Calu3 (cell line): ENCODE measurements at regions not wholly inside any gene's neighbourhood (a gene's known extent, or its start where the extent isn't known, plus 50 kb on each side); places are given as distances from the start of the nearest gene placed in this dataset.

ENCODE experiments used
- BruUV-seq: library from RNA; stranded (reverse); fragments of 400-500 nt; replicated peaks from 2 replicates; lab custom pipeline; 2021; lab: Mats Ljungman, UMichigan
- CTCF ChIA-PET: fragments of 300-600 bp; sonication (Branson Sonifier 250); formaldehyde crosslinking; loops from one replicate; lab custom pipeline; 2022; ENCODE audit warnings: antibody characterized with exemption; lab: Charles Lee
- DNase-seq: peaks from one replicate; pipeline ENCODE4 v3.0.0; 2022
- H3K27ac Mint-ChIP-seq: one replicate; pipeline ENCODE4 v1.8.0; 2022; ENCODE audit warnings: mixed read lengths; ENCODE audit not compliant: unreplicated experiment
- H3K27me3 Mint-ChIP-seq: one replicate; pipeline ENCODE4 v1.8.0; 2022; ENCODE audit warnings: mixed read lengths; ENCODE audit not compliant: unreplicated experiment
- H3K36me3 Mint-ChIP-seq: one replicate; pipeline ENCODE4 v1.8.0; 2022; ENCODE audit warnings: mild to moderate bottlenecking, moderate library complexity, mixed read lengths; ENCODE audit not compliant: insufficient read depth, unreplicated experiment
- H3K4me1 Mint-ChIP-seq: one replicate; pipeline ENCODE4 v1.8.0; 2022; ENCODE audit warnings: mild to moderate bottlenecking, low read depth, mixed read lengths; ENCODE audit not compliant: unreplicated experiment
- H3K4me3 Mint-ChIP-seq: one replicate; pipeline ENCODE4 v1.8.0; 2022; ENCODE audit warnings: mild to moderate bottlenecking, low read depth, moderate library complexity, mixed read lengths; ENCODE audit not compliant: unreplicated experiment
- H3K9me3 Mint-ChIP-seq: one replicate; pipeline ENCODE4 v1.8.0; 2022; ENCODE audit warnings: low read depth, mixed read lengths; ENCODE audit not compliant: unreplicated experiment
- CTCF ChIP-seq: fragments of 200-600 bp; IDR thresholded peaks from one replicate; pipeline ENCODE4 v1.8.0; 2022; ENCODE audit warnings: antibody characterized with exemption; ENCODE audit not compliant: unreplicated experiment
- intact Hi-C: fragments of 100-400 bp; cut with micrococcal nuclease; formaldehyde crosslinking; loops from one replicate; pipeline ENCODE4 v1.10.0; 2022; ENCODE audit not compliant: unreplicated experiment

DNA sequence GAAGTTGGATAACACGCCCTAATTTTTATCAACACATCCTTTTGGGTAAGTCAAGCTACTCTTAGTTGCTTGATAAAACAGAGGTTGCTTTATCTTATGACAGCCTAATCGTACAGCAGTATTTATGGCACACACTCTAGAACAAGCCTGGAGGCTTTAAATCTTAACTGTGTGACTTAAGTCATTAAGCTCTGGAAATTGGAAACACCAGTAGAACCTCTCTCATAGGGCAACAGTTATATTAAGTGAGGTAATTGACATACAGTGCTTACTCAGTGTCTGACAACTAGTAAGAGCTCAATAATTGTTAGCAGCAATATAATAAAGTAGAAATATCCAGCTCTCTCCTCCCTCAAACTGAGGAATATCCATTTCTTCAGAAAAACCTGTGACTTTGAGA lies 808.9 kb upstream of the WWC1 start:
- no peaks in the 10 kb centered on the region for H3K27me3 Mint-ChIP-seq
- H3K4me1 Mint-ChIP-seq = no peaks in the 10 kb centered on the region
- no peaks in the 10 kb centered on the region for H3K36me3 Mint-ChIP-seq
- H3K27ac Mint-ChIP-seq = no peak overlapping the region
- TF ChIP-seq CTCF = no peak
- H3K9me3 Mint-ChIP-seq = no peaks in the 10 kb centered on the region
- DNase-seq = no peak
- CTCF ChIA-PET = no interaction called here
- no TSS peak for BruUV-seq
- H3K4me3 Mint-ChIP-seq = no peak overlapping the region
- intact Hi-C loops = no loop called here

GRCh38 chr5:167485061-167485774 lies 806.2 kb upstream of the WWC1 start:
- no TSS peak for BruUV-seq
- no peak for TF ChIP-seq CTCF
- CTCF ChIA-PET = interaction anchor here (0.6 to 1.2 kb wide), 2 partner anchors 11 to 561 kb away, joined by 4 to 5 read pairs; no protein-coding TSS in a partner anchor
- Mint-ChIP-seq H3K27me3 (no peaks in the 10 kb centered on the region), H3K9me3 (no peaks in the 10 kb centered on the region), H3K36me3 (no peaks in the 10 kb centered on the region), H3K27ac (no peak overlapping the region), H3K4me3 (no peak overlapping the region), H3K4me1 (no peaks in the 10 kb centered on the region)
- intact Hi-C loops = no loop called here
- no peak for DNase-seq

DNA sequence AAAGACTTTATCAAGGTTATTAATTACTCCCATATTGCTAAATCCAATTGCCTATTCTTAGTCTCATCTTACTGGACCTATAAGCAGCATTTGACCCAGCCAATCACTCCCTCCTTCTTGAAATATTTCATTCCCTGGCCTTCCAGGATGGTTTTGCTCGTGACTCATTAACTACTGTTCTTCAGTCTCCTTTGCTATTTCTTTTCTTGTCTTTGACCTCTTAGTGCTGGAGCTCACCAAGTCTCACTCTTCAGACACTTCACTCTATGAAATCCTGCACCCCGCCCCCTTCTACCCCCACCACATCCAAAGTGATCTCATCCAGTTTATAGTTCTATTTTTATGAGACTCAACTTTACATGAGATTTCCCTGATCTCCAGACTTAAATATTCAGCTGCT lies 803.1 kb upstream of the WWC1 start:
- no TSS peak for BruUV-seq
- Mint-ChIP-seq H3K9me3 (no peaks in the 10 kb centered on the region), H3K4me3 (no peak overlapping the region), H3K36me3 (no peaks in the 10 kb centered on the region), H3K27ac (no peak overlapping the region), H3K4me1 (no peaks in the 10 kb centered on the region), H3K27me3 (no peaks in the 10 kb centered on the region)
- CTCF ChIA-PET = no interaction called here
- no peak for TF ChIP-seq CTCF
- no peak for DNase-seq
- intact Hi-C loops = no loop called here

DNA sequence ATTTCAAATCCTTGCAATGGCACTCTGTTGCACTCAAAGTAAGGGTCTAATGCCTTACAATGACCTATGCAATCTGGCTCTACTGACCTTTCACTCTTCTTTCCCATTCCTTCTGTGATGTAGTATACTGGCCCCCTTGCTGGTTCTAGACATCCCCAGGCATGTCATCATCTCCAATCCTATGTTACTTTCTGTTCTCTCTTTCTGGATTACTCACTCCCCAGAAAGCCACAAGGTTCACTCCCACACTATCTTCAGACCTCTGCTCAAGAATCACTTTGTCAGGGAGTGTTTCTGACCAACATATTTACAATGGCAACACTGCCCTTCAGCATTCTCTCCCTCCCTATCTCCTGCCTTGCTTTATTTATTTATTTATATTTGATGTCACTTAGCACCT lies 802.2 kb upstream of the WWC1 start:
- no peaks in the 10 kb centered on the region for H3K27me3 Mint-ChIP-seq
- no peaks in the 10 kb centered on the region for H3K36me3 Mint-ChIP-seq
- H3K9me3 Mint-ChIP-seq = no peaks in the 10 kb centered on the region
- no TSS peak for BruUV-seq
- TF ChIP-seq CTCF = no peak
- intact Hi-C loops = no loop called here
- no peaks in the 10 kb centered on the region for H3K4me1 Mint-ChIP-seq
- CTCF ChIA-PET = no interaction called here
- H3K27ac Mint-ChIP-seq = no peak overlapping the region
- H3K4me3 Mint-ChIP-seq = no peak overlapping the region
- DNase-seq = no peak
